Islet of Langerhans (tissue), 1 donor: ENCODE measurements at regions not wholly inside any gene's neighbourhood (a gene's known extent, or its start where the extent isn't known, plus 50 kb on each side); places are given as distances from the start of the nearest gene placed in this dataset.

Experiments used
- FAIRE-seq: peaks from one replicate; lab custom pipeline; 2011; peaks lifted over from hg19 to GRCh38; lab: Jason Lieb, UNC

GRCh38 chr13:104025303-104025702 lies 959.1 kb upstream of the SLC10A2 start:
- FAIRE-seq = no peak

GRCh38 chr13:104024416-104025170 lies 958.4 kb upstream of the SLC10A2 start:
- FAIRE-seq = no peak

- no peak for FAIRE-seq
Observed at GRCh38 chr13:104021806-104022397, 955.7 kb upstream of the SLC10A2 start.

GRCh38 chr13:104017317-104017716 lies 951.1 kb upstream of the SLC10A2 start:
- FAIRE-seq = no peak

GRCh38 chr13:104015646-104016396 lies 949.6 kb upstream of the SLC10A2 start:
- FAIRE-seq = no peak

- peak; percentile 65 for FAIRE-seq
Observed at GRCh38 chr13:104014803-104015645, 948.8 kb upstream of the SLC10A2 start.

- FAIRE-seq = no peak
Observed at GRCh38 chr13:104011505-104012241, 945.5 kb upstream of the SLC10A2 start.

GRCh38 chr13:104008541-104009435 lies 942.6 kb upstream of the SLC10A2 start:
- FAIRE-seq = no peak

GRCh38 chr13:104008075-104008474 lies 941.9 kb upstream of the SLC10A2 start:
- FAIRE-seq = no peak

- FAIRE-seq = no peak
Observed at GRCh38 chr13:104006625-104007075, 940.4 kb upstream of the SLC10A2 start.

- FAIRE-seq = no peak
Observed at GRCh38 chr13:104004572-104004971, 938.4 kb upstream of the SLC10A2 start.

- FAIRE-seq = no peak
Observed at GRCh38 chr13:104002216-104002615, 936.0 kb upstream of the SLC10A2 start.

- FAIRE-seq = no peak
Observed at GRCh38 chr13:104001766-104002165, 935.5 kb upstream of the SLC10A2 start.

GRCh38 chr13:103996733-103997132 lies 930.5 kb upstream of the SLC10A2 start:
- no peak for FAIRE-seq

GRCh38 chr13:103983948-103984347 lies 917.7 kb upstream of the SLC10A2 start:
- no peak for FAIRE-seq

- no peak for FAIRE-seq
Observed at GRCh38 chr13:103976371-103976770, 910.2 kb upstream of the SLC10A2 start.

GRCh38 chr13:103973740-103974139 lies 907.5 kb upstream of the SLC10A2 start:
- no peak for FAIRE-seq

GRCh38 chr13:103969520-103970050 lies 903.4 kb upstream of the SLC10A2 start:
- FAIRE-seq = no peak

GRCh38 chr13:103965506-103966243 lies 899.5 kb upstream of the SLC10A2 start:
- FAIRE-seq = no peak
